IPS DF 4.7 (cell line): ENCODE measurements at regions not wholly inside any gene's neighbourhood (a gene's known extent, or its start where the extent isn't known, plus 50 kb on each side); places are given as distances from the start of the nearest gene placed in this dataset.
"Not testable (repeated sequence)": the region's sequence is repeated elsewhere in the genome, so short reads cannot be mapped to it uniquely, and the experiment has no call there.

Experiments
- DNase-seq: peaks from one replicate; pipeline ENCODE4 v3.0.0-alpha.2; 2013; ENCODE audit warnings: low spot score; ENCODE audit errors: extremely low read depth

- DNase-seq = not testable (repeated sequence)
Measured at GRCh38 chr1:143842058-143842457, 129.7 kb downstream of the FAM72C start.

- DNase-seq = not testable (repeated sequence)
Measured at GRCh38 chr1:143839182-143839581, 132.6 kb downstream of the FAM72C start.

- not testable (repeated sequence) for DNase-seq
Measured at GRCh38 chr1:143838598-143838929, 133.2 kb downstream of the FAM72C start.

GRCh38 chr1:143837924-143838597 lies 133.7 kb downstream of the FAM72C start:
- DNase-seq = not testable (repeated sequence)

- DNase-seq = not testable (repeated sequence)
Measured at GRCh38 chr1:143833376-143833775, 138.4 kb downstream of the FAM72C start.

GRCh38 chr1:143832379-143832716 lies 139.4 kb downstream of the FAM72C start:
- not testable (repeated sequence) for DNase-seq

GRCh38 chr1:143831479-143832378 lies 140.1 kb downstream of the FAM72C start:
- DNase-seq = not testable (repeated sequence)

- not testable (repeated sequence) for DNase-seq
Measured at GRCh38 chr1:143826162-143826561, 145.6 kb downstream of the FAM72C start.

GRCh38 chr1:143824266-143824665 lies 147.5 kb downstream of the FAM72C start:
- not testable (repeated sequence) for DNase-seq

- not testable (repeated sequence) for DNase-seq
Measured at GRCh38 chr1:143820058-143820457, 151.7 kb downstream of the FAM72C start.

GRCh38 chr1:143816369-143816768 lies 155.4 kb downstream of the FAM72C start:
- DNase-seq = not testable (repeated sequence)

GRCh38 chr1:143805374-143805773 lies 166.4 kb downstream of the FAM72C start:
- DNase-seq = not testable (repeated sequence)

GRCh38 chr1:143804707-143805356 lies 167.0 kb downstream of the FAM72C start:
- not testable (repeated sequence) for DNase-seq

- DNase-seq = not testable (repeated sequence)
Measured at GRCh38 chr1:143803927-143804411, 167.8 kb downstream of the FAM72C start.

- not testable (repeated sequence) for DNase-seq
Measured at GRCh38 chr1:143803095-143803494, 168.7 kb downstream of the FAM72C start.

- not testable (repeated sequence) for DNase-seq
Measured at GRCh38 chr1:143799568-143800187, 172.1 kb downstream of the FAM72C start.

- DNase-seq = not testable (repeated sequence)
Measured at GRCh38 chr1:143796369-143796768, 175.4 kb downstream of the FAM72C start.

- DNase-seq = not testable (repeated sequence)
Measured at GRCh38 chr1:143792047-143792937, 179.5 kb downstream of the FAM72C start.

GRCh38 chr1:143786381-143786780 lies 185.4 kb downstream of the FAM72C start:
- DNase-seq = not testable (repeated sequence)

- DNase-seq = not testable (repeated sequence)
Measured at GRCh38 chr1:143785883-143786282, 185.9 kb downstream of the FAM72C start.
